ENCODE measurements at regions not wholly inside any gene's neighbourhood (a gene's known extent, or its start where the extent isn't known, plus 50 kb on each side); places are given as distances from the start of the nearest gene placed in this dataset.

DNA sequence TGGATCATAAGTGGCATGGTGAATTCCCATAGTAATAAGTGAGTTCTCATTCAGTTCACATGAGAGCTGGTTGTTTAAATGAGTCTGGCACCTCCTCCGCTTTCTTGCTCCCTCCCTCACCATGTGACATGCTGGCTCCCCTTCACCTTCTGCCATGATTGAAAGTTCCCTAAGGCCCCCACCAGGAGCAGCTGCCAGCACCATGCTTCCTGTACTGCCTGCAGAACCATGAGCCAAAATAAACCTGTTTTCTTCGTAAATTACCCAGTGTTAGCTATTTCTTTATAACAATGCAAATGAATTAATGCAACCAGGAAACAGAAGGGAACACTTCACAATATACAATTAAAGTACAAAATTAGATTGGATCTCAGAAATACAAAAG, 257.0 kb downstream of the MREG start:
- TF ChIP-seq, protein P1, sequence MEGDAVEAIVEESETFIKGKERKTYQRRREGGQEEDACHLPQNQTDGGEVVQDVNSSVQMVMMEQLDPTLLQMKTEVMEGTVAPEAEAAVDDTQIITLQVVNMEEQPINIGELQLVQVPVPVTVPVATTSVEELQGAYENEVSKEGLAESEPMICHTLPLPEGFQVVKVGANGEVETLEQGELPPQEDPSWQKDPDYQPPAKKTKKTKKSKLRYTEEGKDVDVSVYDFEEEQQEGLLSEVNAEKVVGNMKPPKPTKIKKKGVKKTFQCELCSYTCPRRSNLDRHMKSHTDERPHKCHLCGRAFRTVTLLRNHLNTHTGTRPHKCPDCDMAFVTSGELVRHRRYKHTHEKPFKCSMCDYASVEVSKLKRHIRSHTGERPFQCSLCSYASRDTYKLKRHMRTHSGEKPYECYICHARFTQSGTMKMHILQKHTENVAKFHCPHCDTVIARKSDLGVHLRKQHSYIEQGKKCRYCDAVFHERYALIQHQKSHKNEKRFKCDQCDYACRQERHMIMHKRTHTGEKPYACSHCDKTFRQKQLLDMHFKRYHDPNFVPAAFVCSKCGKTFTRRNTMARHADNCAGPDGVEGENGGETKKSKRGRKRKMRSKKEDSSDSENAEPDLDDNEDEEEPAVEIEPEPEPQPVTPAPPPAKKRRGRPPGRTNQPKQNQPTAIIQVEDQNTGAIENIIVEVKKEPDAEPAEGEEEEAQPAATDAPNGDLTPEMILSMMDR (IDR thresholded peaks at IDR 0.05; ENCODE audit: control extremely low read depth in 1 of 3, insufficient read depth in 1 of 3, low read depth in 1 of 3, low read length in 3 of 3), result no peak
- TF ChIP-seq EGR1 (IDR thresholded peaks at IDR 0.05; ENCODE audit: borderline replicate concordance, low read depth, low read length) (no peak), GABPA (IDR thresholded peaks at IDR 0.05; ENCODE audit: borderline replicate concordance, insufficient read depth, low read length) (no peak), POLR2A (IDR thresholded peaks at IDR 0.05; ENCODE audit: control extremely low read depth in 1 of 2, low read depth in 2 of 2, low read length in 2 of 2) (no peak), SP2 (IDR thresholded peaks at IDR 0.05; ENCODE audit: low read length) (no peak), CEBPB (IDR thresholded peaks at IDR 0.05; ENCODE audit: low read depth, low read length) (no peak), FOSL1 (IDR thresholded peaks at IDR 0.05; ENCODE audit: insufficient read depth, low read depth, low read length) (no peak), TAF1 (IDR thresholded peaks at IDR 0.05; ENCODE audit: low read depth, low read length) (no peak), CBX8 (IDR thresholded peaks at IDR 0.05; ENCODE audit: borderline replicate concordance, low read depth, low read length) (no peak), MAX (IDR thresholded peaks at IDR 0.05) (no peak), TBP (IDR thresholded peaks at IDR 0.05; ENCODE audit: low read depth, low read length) (no peak), CREB1 (IDR thresholded peaks at IDR 0.05) (no peak), RAD21 (IDR thresholded peaks at IDR 0.05 in 1 of 2, conservative IDR thresholded peaks at IDR 0.05 in 1 of 2; ENCODE audit: low read depth in 2 of 2, low read length in 2 of 2) (no peak)

Measured in H1 (cell line).